HCT116 (cell line): ENCODE measurements at regions not wholly inside any gene's neighbourhood (a gene's known extent, or its start where the extent isn't known, plus 50 kb on each side); places are given as distances from the start of the nearest gene placed in this dataset.

Experiments
- ATAC-seq: fragments of 200-7000 bp; cut with Tn5 transposase; 2 replicates; pipeline ENCODE4 v1.9.1; 2020; ENCODE audit warnings: mild to moderate bottlenecking, moderate library complexity
- BruUV-seq: library from RNA; stranded (reverse); fragments of 400-500 nt; replicated peaks from 2 replicates; lab custom pipeline; 2021; lab: Mats Ljungman, UMichigan
- CTCF ChIA-PET: fragments of 300-600 bp; sonication (Branson Sonifier 250); formaldehyde crosslinking; loops from one replicate; lab custom pipeline; 2021; ENCODE audit warnings: antibody characterized with exemption; lab: Charles Lee
- POLR2A ChIA-PET: fragments of 300-600, 350-600 bp; sonication (Branson Sonifier 250); formaldehyde crosslinking; loops from one replicate; lab custom pipeline; 2021; ENCODE audit warnings: antibody characterized with exemption; lab: Charles Lee
- RAD21 ChIA-PET, 2 experiments: fragments of 300-600 bp; sonication (Branson Sonifier 250); formaldehyde crosslinking; loops; one replicate each; lab custom pipeline; 2023; ENCODE audit warnings: low total read pairs in 2 of 2; ENCODE audit not compliant: uncharacterized antibody in 2 of 2, unreplicated experiment in 2 of 2, low non-redundant PET in 1 of 2; lab: Charles Lee
- DNase-seq: peaks from one replicate; pipeline ENCODE4 v3.0.0-alpha.2; 2010; ENCODE audit warnings: low read depth, low spot score
- H2AFZ ChIP-seq: fragments of 200-600 bp; shearing (Covaris generic), sonication (generic); 2 replicates; pipeline ENCODE4 v1.6.1; 2017; ENCODE audit warnings: low read depth, mixed run types, mixed read lengths, antibody characterized with exemption, low read length; ENCODE audit not compliant: poor library complexity, severe bottlenecking
- H3K27ac ChIP-seq: 2 replicates; pipeline ENCODE4 v1.5.1; 2012; ENCODE audit warnings: low read depth, low read length
- H3K27me3 ChIP-seq: fragments of 200-600 bp; sonication (generic); 2 replicates; pipeline ENCODE4 v1.6.1; 2016; ENCODE audit warnings: mixed run types, low read length, mixed read lengths; ENCODE audit not compliant: insufficient read depth
- H3K36me3 ChIP-seq, 2 experiments: fragments of 200-500 bp in 1 of 2; fragments of 200-600 bp in 1 of 2; sonication (Bioruptor generic) in 1 of 2; sonication (generic) in 1 of 2; 2 replicates each; pipeline versions ENCODE4 v1.5.1 to v1.6.1; 2014 to 2016; ENCODE audit warnings: low read length in 2 of 2, inconsistent platforms in 1 of 2, mixed read lengths in 1 of 2, mixed run types in 1 of 2; ENCODE audit not compliant: insufficient read depth in 2 of 2, control insufficient read depth in 1 of 2
- H3K4me1 ChIP-seq, 2 experiments: fragments of 200-600 bp in 1 of 2; sonication (generic) in 1 of 2; 2 replicates each; pipeline versions ENCODE4 v1.5.1 to v1.6.1; 2012 to 2017; ENCODE audit warnings: low read length in 2 of 2, inconsistent platforms in 1 of 2, mild to moderate bottlenecking in 1 of 2, mixed read lengths in 1 of 2, mixed run types in 1 of 2, moderate library complexity in 1 of 2; ENCODE audit not compliant: insufficient read depth in 2 of 2, control insufficient read depth in 1 of 2
- H3K4me2 ChIP-seq: fragments of 200-600 bp; sonication (generic); 2 replicates; pipeline ENCODE4 v1.6.1; 2017; ENCODE audit warnings: mixed run types, low read length, mixed read lengths
- H3K4me3 ChIP-seq, 2 experiments: fragments of 200-600 bp in 1 of 2; sonication (generic) in 1 of 2; replicated peaks in 1 of 2; 2 replicates each; pipeline ENCODE4 v1.5.1; 2011 to 2016; ENCODE audit warnings: low read length in 2 of 2, control low read depth in 1 of 2, low read depth in 1 of 2, mild to moderate bottlenecking in 1 of 2, mixed read lengths in 1 of 2, mixed run types in 1 of 2
- H3K79me2 ChIP-seq: fragments of 200-600 bp; sonication (generic); 2 replicates; pipeline ENCODE4 v1.6.1; 2017; ENCODE audit warnings: mild to moderate bottlenecking, mixed run types, low read length, moderate library complexity, mixed read lengths; ENCODE audit not compliant: insufficient read depth
- H3K9ac ChIP-seq: fragments of 200-600 bp; sonication (generic); 2 replicates; pipeline ENCODE4 v1.6.1; 2016; ENCODE audit warnings: low read length, mixed read lengths
- H3K9me2 ChIP-seq: fragments of 200-600 bp; sonication (generic), shearing (Covaris generic); 2 replicates; pipeline ENCODE4 v1.6.1; 2017; ENCODE audit warnings: mixed run types, mild to moderate bottlenecking, moderate library complexity; ENCODE audit not compliant: insufficient read depth
- H3K9me3 ChIP-seq, 2 experiments: fragments of 200-500 bp in 1 of 2; fragments of 200-600 bp in 1 of 2; sonication (Bioruptor generic) in 1 of 2; sonication (generic) in 1 of 2; 2 replicates each; pipeline ENCODE4 v1.6.1; 2014 to 2017; ENCODE audit warnings: low read length in 2 of 2, mixed read lengths in 2 of 2, inconsistent platforms in 1 of 2, low read depth in 1 of 2, mild to moderate bottlenecking in 1 of 2, mixed run types in 1 of 2, moderate library complexity in 1 of 2; ENCODE audit not compliant: control insufficient read depth in 1 of 2, insufficient read depth in 1 of 2
- H4K20me1 ChIP-seq: fragments of 200-600 bp; sonication (generic), shearing (Covaris generic); 2 replicates; pipeline ENCODE4 v1.6.1; 2017; ENCODE audit warnings: mixed run types, mild to moderate bottlenecking, moderate library complexity; ENCODE audit not compliant: insufficient read depth
- CBX3 ChIP-seq: IDR thresholded peaks from 2 replicates; pipeline ENCODE4 v1.6.1; 2012; ENCODE audit warnings: low read depth
- CEBPB ChIP-seq: IDR thresholded peaks from 2 replicates; pipeline ENCODE4 v1.6.1; 2012; ENCODE audit warnings: low read depth
- EGR1 ChIP-seq: IDR thresholded peaks from 2 replicates; pipeline ENCODE4 v1.6.1; 2012; ENCODE audit warnings: low read depth
- EZH2 ChIP-seq: fragments of 200-600 bp; sonication (generic); IDR thresholded peaks from 2 replicates; pipeline ENCODE4 v1.6.1; 2017; ENCODE audit warnings: antibody characterized with exemption, mixed run types
- EZH2phosphoT487 ChIP-seq: fragments of 200-600 bp; IDR thresholded peaks from 2 replicates; pipeline ENCODE4 v1.6.1; 2018; ENCODE audit warnings: antibody characterized with exemption, borderline replicate concordance
- JUND ChIP-seq: IDR thresholded peaks from 2 replicates; pipeline ENCODE4 v1.6.1; 2012
- POLR2A ChIP-seq: IDR thresholded peaks from 2 replicates; pipeline ENCODE4 v1.7.0; 2011; ENCODE audit warnings: borderline replicate concordance; ENCODE audit not compliant: insufficient read depth, insufficient read length; ENCODE audit errors: extremely low read depth
- SRF ChIP-seq: IDR thresholded peaks from 2 replicates; pipeline ENCODE4 v1.6.1; 2012; ENCODE audit warnings: low read depth
- YY1 ChIP-seq: IDR thresholded peaks from 2 replicates; pipeline ENCODE4 v1.6.1; 2011; ENCODE audit warnings: low read length, low read depth, moderate library complexity, mild to moderate bottlenecking; ENCODE audit not compliant: insufficient replicate concordance; ENCODE audit errors: extremely low read depth
- ZFX ChIP-seq: fragments of 450-650 bp; IDR thresholded peaks from 2 replicates; pipeline ENCODE4 v1.6.1; 2017
- ZNF274 ChIP-seq: fragments of 200-500 bp; sonication (Bioruptor generic); IDR thresholded peaks from 2 replicates; pipeline ENCODE4 v1.6.1; 2014; ENCODE audit warnings: mild to moderate bottlenecking, low read depth, low read length, inconsistent platforms
- intact Hi-C: fragments of 100-400 bp; cut with micrococcal nuclease; formaldehyde crosslinking; loops from 2 replicates; pipeline ENCODE4 v1.10.0; 2022
- TF ChIP-seq, protein P1 (sequence below), 3 experiments: fragments of 200-600 bp in 1 of 3; sonication (generic) in 1 of 3; IDR thresholded peaks in 2 of 3; conservative IDR thresholded peaks in 1 of 3; 2 replicates each; pipeline ENCODE4 v1.5.1; 2012 to 2017; ENCODE audit warnings: low read depth in 2 of 3, low read length in 2 of 3, antibody characterized with exemption in 1 of 3, borderline replicate concordance in 1 of 3, control low read depth in 1 of 3, mild to moderate bottlenecking in 1 of 3, mixed read lengths in 1 of 3, mixed run types in 1 of 3, moderate library complexity in 1 of 3; ENCODE audit not compliant: insufficient read depth in 1 of 3
- TF ChIP-seq, protein P2 (sequence below): IDR thresholded peaks from 2 replicates; pipeline ENCODE4 v1.6.1; 2012; ENCODE audit warnings: low read depth
- TF ChIP-seq, protein P3 (sequence below): IDR thresholded peaks from 2 replicates; pipeline ENCODE4 v1.6.1; 2011; ENCODE audit warnings: mild to moderate bottlenecking, low read length, moderate library complexity; ENCODE audit not compliant: insufficient replicate concordance; ENCODE audit errors: extremely low read depth
- TF ChIP-seq, protein P4 (sequence below): IDR thresholded peaks from 2 replicates; pipeline ENCODE4 v1.6.1; 2012

DNA sequence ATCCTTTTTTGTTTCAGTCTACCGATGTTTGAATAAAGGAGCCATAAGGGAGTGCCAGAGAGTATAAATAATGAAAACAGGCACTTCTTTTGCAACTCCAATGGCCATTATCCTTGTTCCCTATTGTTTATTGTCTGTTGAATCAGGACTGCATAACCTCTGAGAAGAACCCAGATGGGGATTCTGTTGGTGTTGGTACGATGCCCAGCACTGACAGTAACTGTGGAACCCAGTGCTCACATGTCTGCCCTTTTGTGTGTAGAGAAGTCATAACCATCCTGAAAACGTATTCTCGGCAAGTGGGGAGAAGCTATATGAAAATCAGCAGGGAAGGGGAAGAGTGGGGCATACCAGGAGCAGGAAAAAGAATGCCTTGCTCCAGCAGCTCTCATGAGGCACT, 195.1 kb upstream of the EDNRA start:
- ChIA-PET CTCF (no interaction called here), POLR2A (no interaction called here), RAD21 (no interaction called here)
- H3K4me1 ChIP-seq: no peaks in the 10 kb centered on the region
- H3K4me3 ChIP-seq: no peak overlapping the region
- no peaks in the 10 kb centered on the region for H3K36me3 ChIP-seq
- ATAC-seq: no peak
- intact Hi-C loops: no loop called here
- no peaks in the 10 kb centered on the region for H4K20me1 ChIP-seq
- BruUV-seq: no TSS peak
- H3K27me3 ChIP-seq: no peaks in the 10 kb centered on the region
- H2AFZ ChIP-seq: no peak overlapping the region
- H3K79me2 ChIP-seq: no peaks in the 10 kb centered on the region
- no peaks in the 10 kb centered on the region for H3K9me2 ChIP-seq
- no peak overlapping the region for H3K9ac ChIP-seq
- H3K9me3 ChIP-seq: no peaks in the 10 kb centered on the region
- TF ChIP-seq YY1 (no peak), ZFX (no peak), JUND (no peak), EZH2 (no peak), ZNF274 (no peak), EZH2phosphoT487 (no peak), CBX3 (no peak), POLR2A (no peak), EGR1 (no peak), SRF (no peak), CEBPB (no peak)
- TF ChIP-seq, protein P1, sequence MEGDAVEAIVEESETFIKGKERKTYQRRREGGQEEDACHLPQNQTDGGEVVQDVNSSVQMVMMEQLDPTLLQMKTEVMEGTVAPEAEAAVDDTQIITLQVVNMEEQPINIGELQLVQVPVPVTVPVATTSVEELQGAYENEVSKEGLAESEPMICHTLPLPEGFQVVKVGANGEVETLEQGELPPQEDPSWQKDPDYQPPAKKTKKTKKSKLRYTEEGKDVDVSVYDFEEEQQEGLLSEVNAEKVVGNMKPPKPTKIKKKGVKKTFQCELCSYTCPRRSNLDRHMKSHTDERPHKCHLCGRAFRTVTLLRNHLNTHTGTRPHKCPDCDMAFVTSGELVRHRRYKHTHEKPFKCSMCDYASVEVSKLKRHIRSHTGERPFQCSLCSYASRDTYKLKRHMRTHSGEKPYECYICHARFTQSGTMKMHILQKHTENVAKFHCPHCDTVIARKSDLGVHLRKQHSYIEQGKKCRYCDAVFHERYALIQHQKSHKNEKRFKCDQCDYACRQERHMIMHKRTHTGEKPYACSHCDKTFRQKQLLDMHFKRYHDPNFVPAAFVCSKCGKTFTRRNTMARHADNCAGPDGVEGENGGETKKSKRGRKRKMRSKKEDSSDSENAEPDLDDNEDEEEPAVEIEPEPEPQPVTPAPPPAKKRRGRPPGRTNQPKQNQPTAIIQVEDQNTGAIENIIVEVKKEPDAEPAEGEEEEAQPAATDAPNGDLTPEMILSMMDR (IDR thresholded peaks at IDR 0.05 in 2 of 3, conservative IDR thresholded peaks at IDR 0.05 in 1 of 3; ENCODE audit: borderline replicate concordance in 1 of 3, insufficient read depth in 1 of 3, low read depth in 2 of 3, low read length in 2 of 3): no peak
- TF ChIP-seq, protein P2, sequence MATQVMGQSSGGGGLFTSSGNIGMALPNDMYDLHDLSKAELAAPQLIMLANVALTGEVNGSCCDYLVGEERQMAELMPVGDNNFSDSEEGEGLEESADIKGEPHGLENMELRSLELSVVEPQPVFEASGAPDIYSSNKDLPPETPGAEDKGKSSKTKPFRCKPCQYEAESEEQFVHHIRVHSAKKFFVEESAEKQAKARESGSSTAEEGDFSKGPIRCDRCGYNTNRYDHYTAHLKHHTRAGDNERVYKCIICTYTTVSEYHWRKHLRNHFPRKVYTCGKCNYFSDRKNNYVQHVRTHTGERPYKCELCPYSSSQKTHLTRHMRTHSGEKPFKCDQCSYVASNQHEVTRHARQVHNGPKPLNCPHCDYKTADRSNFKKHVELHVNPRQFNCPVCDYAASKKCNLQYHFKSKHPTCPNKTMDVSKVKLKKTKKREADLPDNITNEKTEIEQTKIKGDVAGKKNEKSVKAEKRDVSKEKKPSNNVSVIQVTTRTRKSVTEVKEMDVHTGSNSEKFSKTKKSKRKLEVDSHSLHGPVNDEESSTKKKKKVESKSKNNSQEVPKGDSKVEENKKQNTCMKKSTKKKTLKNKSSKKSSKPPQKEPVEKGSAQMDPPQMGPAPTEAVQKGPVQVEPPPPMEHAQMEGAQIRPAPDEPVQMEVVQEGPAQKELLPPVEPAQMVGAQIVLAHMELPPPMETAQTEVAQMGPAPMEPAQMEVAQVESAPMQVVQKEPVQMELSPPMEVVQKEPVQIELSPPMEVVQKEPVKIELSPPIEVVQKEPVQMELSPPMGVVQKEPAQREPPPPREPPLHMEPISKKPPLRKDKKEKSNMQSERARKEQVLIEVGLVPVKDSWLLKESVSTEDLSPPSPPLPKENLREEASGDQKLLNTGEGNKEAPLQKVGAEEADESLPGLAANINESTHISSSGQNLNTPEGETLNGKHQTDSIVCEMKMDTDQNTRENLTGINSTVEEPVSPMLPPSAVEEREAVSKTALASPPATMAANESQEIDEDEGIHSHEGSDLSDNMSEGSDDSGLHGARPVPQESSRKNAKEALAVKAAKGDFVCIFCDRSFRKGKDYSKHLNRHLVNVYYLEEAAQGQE: no peak
- TF ChIP-seq, protein P3, sequence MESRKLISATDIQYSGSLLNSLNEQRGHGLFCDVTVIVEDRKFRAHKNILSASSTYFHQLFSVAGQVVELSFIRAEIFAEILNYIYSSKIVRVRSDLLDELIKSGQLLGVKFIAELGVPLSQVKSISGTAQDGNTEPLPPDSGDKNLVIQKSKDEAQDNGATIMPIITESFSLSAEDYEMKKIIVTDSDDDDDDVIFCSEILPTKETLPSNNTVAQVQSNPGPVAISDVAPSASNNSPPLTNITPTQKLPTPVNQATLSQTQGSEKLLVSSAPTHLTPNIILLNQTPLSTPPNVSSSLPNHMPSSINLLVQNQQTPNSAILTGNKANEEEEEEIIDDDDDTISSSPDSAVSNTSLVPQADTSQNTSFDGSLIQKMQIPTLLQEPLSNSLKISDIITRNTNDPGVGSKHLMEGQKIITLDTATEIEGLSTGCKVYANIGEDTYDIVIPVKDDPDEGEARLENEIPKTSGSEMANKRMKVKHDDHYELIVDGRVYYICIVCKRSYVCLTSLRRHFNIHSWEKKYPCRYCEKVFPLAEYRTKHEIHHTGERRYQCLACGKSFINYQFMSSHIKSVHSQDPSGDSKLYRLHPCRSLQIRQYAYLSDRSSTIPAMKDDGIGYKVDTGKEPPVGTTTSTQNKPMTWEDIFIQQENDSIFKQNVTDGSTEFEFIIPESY: no peak
- TF ChIP-seq, protein P4, sequence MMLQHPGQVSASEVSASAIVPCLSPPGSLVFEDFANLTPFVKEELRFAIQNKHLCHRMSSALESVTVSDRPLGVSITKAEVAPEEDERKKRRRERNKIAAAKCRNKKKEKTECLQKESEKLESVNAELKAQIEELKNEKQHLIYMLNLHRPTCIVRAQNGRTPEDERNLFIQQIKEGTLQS: no peak
- TF ChIP-seq, all 23 proteins: peak for 0
- DNase-seq: no peak
- Histone ChIP-seq H3K4me2 (no peak overlapping the region), H3K27ac (no peak overlapping the region)
